ENCODE measurements at regions not wholly inside any gene's neighbourhood (a gene's known extent, or its start where the extent isn't known, plus 50 kb on each side); places are given as distances from the start of the nearest gene placed in this dataset.

DNA sequence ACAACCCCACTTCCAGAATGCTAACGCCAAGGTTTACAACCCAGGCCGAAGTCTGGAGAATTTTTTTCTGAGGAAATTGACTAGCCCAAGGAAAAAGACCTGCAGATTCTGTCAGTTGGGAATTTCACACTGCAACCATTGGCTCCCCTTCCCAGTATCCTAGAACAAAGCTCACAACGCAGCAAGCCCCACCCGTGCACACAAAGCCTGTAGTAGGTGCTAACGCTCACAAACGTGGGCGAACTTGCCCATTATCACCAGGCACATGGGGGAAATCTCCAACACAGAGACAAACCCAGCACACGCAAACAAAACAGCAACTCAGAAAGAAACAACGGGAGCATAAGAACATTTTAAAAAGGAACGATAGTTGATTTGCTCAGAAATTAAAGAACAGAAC is 265.1 kb downstream of the EIPR1 start:
- ATAC-seq, result no peak
- TF ChIP-seq ESRRG (CRISPR knock-in tag; IDR thresholded peaks at IDR 0.05) (no peak), SNAI2 (CRISPR knock-in tag; IDR thresholded peaks at IDR 0.05) (no peak), ZC3H10 (CRISPR knock-in tag; IDR thresholded peaks at IDR 0.05) (no peak), TCF4 (CRISPR knock-in tag; IDR thresholded peaks at IDR 0.05; ENCODE audit: borderline replicate concordance) (no peak)
- TF ChIP-seq, protein P1, sequence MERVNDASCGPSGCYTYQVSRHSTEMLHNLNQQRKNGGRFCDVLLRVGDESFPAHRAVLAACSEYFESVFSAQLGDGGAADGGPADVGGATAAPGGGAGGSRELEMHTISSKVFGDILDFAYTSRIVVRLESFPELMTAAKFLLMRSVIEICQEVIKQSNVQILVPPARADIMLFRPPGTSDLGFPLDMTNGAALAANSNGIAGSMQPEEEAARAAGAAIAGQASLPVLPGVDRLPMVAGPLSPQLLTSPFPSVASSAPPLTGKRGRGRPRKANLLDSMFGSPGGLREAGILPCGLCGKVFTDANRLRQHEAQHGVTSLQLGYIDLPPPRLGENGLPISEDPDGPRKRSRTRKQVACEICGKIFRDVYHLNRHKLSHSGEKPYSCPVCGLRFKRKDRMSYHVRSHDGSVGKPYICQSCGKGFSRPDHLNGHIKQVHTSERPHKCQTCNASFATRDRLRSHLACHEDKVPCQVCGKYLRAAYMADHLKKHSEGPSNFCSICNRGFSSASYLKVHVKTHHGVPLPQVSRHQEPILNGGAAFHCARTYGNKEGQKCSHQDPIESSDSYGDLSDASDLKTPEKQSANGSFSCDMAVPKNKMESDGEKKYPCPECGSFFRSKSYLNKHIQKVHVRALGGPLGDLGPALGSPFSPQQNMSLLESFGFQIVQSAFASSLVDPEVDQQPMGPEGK (CRISPR knock-in tag; IDR thresholded peaks at IDR 0.05; ENCODE audit: borderline replicate concordance), result no peak

DNA sequence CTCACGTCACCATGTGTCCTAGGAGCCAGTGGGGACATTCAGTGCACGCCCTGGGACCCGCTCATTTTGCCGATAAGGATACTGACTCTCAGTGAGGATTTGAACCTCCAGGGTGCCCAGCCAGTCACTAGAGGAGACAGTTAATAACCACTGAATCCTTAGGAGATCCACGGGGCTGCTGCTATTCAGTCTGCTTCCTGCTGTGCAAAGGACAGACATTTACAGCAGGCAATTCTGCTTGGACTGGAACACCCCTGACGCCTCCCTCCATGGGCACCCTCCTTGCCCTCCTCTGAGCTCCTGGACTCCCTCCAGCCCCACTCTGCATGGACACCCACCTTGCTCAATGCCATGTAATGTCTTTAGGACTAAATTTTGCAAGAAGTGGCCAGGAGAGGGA is 265.5 kb downstream of the EIPR1 start:
- TF ChIP-seq TOX (CRISPR knock-in tag; IDR thresholded peaks at IDR 0.05; ENCODE audit: borderline replicate concordance) (no peak), ESRRG (CRISPR knock-in tag; IDR thresholded peaks at IDR 0.05) (no peak), ZFP3 (CRISPR knock-in tag; IDR thresholded peaks at IDR 0.05) (no peak), PPARA (CRISPR knock-in tag; IDR thresholded peaks at IDR 0.05; ENCODE audit: borderline replicate concordance) (no peak), RARB (CRISPR knock-in tag; IDR thresholded peaks at IDR 0.05) (no peak), OSR1 (CRISPR knock-in tag; IDR thresholded peaks at IDR 0.05) (no peak)
- TF ChIP-seq, protein P2, sequence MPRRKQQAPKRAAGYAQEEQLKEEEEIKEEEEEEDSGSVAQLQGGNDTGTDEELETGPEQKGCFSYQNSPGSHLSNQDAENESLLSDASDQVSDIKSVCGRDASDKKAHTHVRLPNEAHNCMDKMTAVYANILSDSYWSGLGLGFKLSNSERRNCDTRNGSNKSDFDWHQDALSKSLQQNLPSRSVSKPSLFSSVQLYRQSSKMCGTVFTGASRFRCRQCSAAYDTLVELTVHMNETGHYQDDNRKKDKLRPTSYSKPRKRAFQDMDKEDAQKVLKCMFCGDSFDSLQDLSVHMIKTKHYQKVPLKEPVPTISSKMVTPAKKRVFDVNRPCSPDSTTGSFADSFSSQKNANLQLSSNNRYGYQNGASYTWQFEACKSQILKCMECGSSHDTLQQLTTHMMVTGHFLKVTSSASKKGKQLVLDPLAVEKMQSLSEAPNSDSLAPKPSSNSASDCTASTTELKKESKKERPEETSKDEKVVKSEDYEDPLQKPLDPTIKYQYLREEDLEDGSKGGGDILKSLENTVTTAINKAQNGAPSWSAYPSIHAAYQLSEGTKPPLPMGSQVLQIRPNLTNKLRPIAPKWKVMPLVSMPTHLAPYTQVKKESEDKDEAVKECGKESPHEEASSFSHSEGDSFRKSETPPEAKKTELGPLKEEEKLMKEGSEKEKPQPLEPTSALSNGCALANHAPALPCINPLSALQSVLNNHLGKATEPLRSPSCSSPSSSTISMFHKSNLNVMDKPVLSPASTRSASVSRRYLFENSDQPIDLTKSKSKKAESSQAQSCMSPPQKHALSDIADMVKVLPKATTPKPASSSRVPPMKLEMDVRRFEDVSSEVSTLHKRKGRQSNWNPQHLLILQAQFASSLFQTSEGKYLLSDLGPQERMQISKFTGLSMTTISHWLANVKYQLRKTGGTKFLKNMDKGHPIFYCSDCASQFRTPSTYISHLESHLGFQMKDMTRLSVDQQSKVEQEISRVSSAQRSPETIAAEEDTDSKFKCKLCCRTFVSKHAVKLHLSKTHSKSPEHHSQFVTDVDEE (CRISPR knock-in tag; IDR thresholded peaks at IDR 0.05), result no peak
- TF ChIP-seq, protein P1 (CRISPR knock-in tag; IDR thresholded peaks at IDR 0.05; ENCODE audit: borderline replicate concordance), result no peak
- ATAC-seq, result no peak

DNA sequence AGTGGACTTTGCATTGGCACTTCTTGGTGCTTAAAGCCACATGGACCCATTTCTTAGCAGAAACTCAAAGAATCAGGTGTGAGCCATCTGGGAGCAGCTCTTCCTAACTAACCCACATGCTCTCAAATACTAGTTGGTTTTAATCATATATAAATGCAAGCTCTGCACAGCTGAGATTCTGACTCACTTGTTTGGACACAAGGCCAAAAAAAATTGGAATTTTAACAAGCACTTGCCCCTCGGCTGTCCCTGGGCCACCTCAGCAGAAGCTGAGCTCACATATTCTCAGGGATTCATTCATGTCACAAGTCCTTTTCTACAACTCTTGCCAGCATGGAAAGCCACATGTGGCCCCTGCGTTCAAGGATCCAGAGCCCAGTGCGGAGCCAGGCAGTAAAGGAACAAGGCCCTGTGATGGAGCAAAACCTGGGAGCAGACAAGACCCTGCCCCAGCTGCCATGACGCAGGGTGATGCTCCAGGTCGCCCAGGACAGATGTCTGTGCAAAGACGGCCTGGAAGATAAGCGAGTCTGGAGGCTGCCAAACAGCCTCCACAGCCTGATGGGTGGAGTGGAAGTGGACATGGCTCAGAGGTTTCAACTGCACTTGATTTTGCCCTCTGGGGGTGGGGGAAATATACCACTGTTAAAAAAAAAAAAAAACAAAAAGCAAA is 266.5 kb downstream of the EIPR1 start:
- TF ChIP-seq GLIS3 (CRISPR knock-in tag; IDR thresholded peaks at IDR 0.05) (no peak), ZNF8 (CRISPR knock-in tag; IDR thresholded peaks at IDR 0.05) (no peak), RARB (CRISPR knock-in tag; IDR thresholded peaks at IDR 0.05) (no peak), ZFP3 (CRISPR knock-in tag; IDR thresholded peaks at IDR 0.05) (no peak), ZC3H10 (CRISPR knock-in tag; IDR thresholded peaks at IDR 0.05) (no peak)
- TF ChIP-seq, protein P2 (CRISPR knock-in tag; IDR thresholded peaks at IDR 0.05), result no peak
- ATAC-seq, result no peak

DNA sequence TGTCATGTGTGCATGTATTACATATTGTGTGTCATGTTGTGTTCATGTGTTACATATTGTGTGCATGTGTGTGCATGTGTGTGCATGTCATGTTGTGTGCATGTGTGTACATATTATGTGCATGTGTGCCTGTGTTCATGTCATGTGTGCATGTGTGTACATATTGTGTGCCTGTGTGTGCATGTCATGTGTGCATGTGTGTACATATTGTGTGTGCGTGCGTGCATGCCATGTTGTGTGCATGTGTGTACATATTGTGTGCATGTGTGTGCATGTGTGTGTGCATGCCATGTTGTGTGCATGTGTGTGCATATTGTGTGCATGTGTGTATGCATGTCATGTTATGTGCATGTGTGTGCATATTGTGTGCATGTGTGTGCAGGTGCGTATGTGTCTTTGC is 267.1 kb downstream of the EIPR1 start:
- ATAC-seq, result no peak
- TF ChIP-seq PPARA (CRISPR knock-in tag; IDR thresholded peaks at IDR 0.05; ENCODE audit: borderline replicate concordance), result no peak
- TF ChIP-seq CSDC2 (CRISPR knock-in tag; IDR thresholded peaks at IDR 0.05), result no peak
- no peak for TF ChIP-seq GLIS3 (CRISPR knock-in tag; IDR thresholded peaks at IDR 0.05)
- no peak for TF ChIP-seq ZNF70 (CRISPR knock-in tag; IDR thresholded peaks at IDR 0.05)
- no peak for TF ChIP-seq BACH2 (CRISPR knock-in tag; IDR thresholded peaks at IDR 0.05; ENCODE audit: borderline replicate concordance)
- TF ChIP-seq, protein P2 (CRISPR knock-in tag; IDR thresholded peaks at IDR 0.05), result no peak
- no peak for TF ChIP-seq ZNF565 (CRISPR knock-in tag; conservative IDR thresholded peaks at IDR 0.05; ENCODE audit: low read depth)
- TF ChIP-seq ZFP3 (CRISPR knock-in tag; IDR thresholded peaks at IDR 0.05), result no peak
- no peak for TF ChIP-seq ZC3H10 (CRISPR knock-in tag; IDR thresholded peaks at IDR 0.05)
- TF ChIP-seq, protein P1 (CRISPR knock-in tag; IDR thresholded peaks at IDR 0.05; ENCODE audit: borderline replicate concordance), result no peak
- no peak for TF ChIP-seq TOX (CRISPR knock-in tag; IDR thresholded peaks at IDR 0.05; ENCODE audit: borderline replicate concordance)
- no peak for TF ChIP-seq ZFP30 (CRISPR knock-in tag; IDR thresholded peaks at IDR 0.05)
- TF ChIP-seq ARNTL (CRISPR knock-in tag; IDR thresholded peaks at IDR 0.05; ENCODE audit: borderline replicate concordance, low read depth), result no peak
- TF ChIP-seq OSR1 (CRISPR knock-in tag; IDR thresholded peaks at IDR 0.05), result no peak
- TF ChIP-seq SNAI2 (CRISPR knock-in tag; IDR thresholded peaks at IDR 0.05), result no peak
- no peak for TF ChIP-seq ZNF8 (CRISPR knock-in tag; IDR thresholded peaks at IDR 0.05)
- no peak for TF ChIP-seq TCF4 (CRISPR knock-in tag; IDR thresholded peaks at IDR 0.05; ENCODE audit: borderline replicate concordance)

Data from SK-N-SH treated with all-trans-retinoic acid at 6 μM for 48 hours (cell line).